ENCODE measurements at regions not wholly inside any gene's neighbourhood (a gene's known extent, or its start where the extent isn't known, plus 50 kb on each side); places are given as distances from the start of the nearest gene placed in this dataset.

DNA sequence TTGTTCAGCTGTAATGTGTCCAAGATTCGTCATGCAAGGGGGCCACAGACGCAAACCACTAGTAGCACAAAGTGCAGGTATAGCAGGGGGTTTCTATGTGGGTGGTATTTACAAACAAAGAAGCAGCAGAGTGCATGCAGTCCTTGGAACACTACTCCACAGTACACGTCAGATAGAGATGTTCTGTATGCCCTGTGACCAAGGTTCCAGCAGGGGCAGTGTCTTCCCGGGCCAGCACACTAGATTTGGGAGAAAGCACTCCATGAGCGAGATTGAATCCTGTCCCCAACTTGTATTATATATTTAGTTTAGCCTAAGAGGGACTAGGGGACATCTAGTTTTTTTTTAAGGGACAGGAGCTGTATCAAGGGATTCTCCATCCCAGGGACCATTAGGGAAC is 54.4 kb upstream of the ESX1 start:
- FAIRE-seq: no peak

DNA sequence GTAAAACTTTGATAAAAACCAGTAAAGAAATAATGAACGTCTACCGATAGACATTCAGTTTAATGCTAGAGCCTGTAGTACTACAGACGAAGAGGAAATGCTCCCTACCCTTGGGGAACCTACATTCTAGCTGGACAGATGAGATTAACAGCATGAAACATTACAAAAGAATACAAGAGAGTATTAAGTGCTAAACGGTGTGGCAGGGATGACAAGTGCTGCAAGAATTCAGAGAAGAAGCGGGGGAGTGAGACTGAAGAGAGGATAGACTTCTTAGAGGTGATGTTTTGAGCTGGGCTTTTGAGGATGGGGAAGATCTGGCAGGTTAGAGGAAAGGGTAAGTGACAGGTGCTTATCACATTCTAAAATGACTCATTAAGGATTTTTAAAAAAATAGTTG is 52.6 kb upstream of the ESX1 start:
- DNase-seq (ENCODE audit: low spot score) (no peak), FAIRE-seq (no peak)

More for the DNA sequence above, 54.4 kb upstream of the ESX1 start:
- DNase-seq (ENCODE audit: low spot score): no peak

DNA sequence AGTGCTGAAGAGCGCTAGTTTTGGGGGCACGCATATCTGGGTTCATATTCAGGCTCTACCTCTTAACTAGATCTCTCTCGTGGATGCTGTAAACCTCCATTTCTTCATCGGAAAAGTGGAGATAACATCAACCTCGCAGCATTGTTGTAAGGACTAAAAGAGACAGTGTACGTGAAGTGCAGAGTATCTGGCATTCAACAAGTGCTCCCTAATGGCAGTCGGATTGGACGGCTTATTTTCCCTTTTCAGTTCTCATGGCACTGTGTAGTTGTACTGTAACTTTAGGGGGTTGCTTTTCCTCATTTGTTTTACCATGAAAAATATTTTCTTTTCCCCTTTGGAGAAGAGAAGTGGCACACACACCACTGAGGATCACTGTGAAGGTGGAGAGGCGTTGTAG is 51.4 kb upstream of the ESX1 start:
- DNase-seq (ENCODE audit: low spot score): no peak
- FAIRE-seq: no peak
